HG03442 (cell line): ENCODE measurements at regions not wholly inside any gene's neighbourhood (a gene's known extent, or its start where the extent isn't known, plus 50 kb on each side); places are given as distances from the start of the nearest gene placed in this dataset.

Source experiments
- ATAC-seq: cut with Tn5 transposase; IDR thresholded peaks from one replicate; pipeline ENCODE4 v1.9.1; 2021; ENCODE audit warnings: mild to moderate bottlenecking, moderate library complexity; ENCODE audit not compliant: unreplicated experiment

GRCh38 chr11:130705670-130706421 lies 210.4 kb downstream of the SNX19 start:
- ATAC-seq = no peak

DNA sequence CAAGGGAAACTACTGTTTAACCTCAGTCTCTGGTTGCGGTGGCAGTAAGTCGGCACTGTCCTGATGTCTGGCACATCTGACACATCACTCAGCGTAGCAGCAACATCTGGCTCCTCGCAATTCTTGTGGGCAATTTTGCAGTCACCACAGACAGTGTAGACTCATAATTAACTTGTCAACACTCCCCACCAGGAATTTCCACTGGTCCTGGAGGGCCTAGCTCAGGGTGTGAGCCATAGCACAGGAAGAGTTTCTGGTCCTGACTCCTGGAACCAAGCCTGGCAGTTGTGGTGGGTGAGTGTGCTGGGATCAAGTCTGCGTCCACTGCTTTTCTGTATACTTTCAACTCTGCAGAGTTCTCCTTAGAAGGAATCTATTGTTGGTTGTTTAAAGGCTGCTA lies 209.7 kb downstream of the SNX19 start:
- ATAC-seq = no peak

- no peak for ATAC-seq
Measured at GRCh38 chr11:130707217-130707616, 209.1 kb downstream of the SNX19 start.

DNA sequence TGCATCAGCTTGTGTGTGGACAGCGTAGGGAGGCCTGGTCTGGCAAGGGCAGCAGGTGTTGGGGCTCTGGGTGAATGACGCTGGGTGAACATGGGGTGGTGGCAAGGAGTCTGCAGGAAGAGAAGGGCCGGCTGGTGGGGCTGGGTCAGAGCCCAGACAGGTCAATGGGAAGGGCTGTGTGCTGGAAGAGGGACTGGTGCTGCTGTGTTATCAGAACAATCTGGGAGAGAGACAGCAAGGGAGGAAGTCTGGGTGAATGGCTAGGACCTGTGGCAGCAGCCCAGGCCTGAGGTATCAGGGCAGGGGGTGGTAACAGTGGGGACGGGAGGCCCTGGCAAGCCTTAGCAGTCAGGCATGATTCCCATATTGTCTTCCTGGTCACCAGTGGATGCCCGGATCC lies 206.7 kb downstream of the SNX19 start:
- no peak for ATAC-seq

DNA sequence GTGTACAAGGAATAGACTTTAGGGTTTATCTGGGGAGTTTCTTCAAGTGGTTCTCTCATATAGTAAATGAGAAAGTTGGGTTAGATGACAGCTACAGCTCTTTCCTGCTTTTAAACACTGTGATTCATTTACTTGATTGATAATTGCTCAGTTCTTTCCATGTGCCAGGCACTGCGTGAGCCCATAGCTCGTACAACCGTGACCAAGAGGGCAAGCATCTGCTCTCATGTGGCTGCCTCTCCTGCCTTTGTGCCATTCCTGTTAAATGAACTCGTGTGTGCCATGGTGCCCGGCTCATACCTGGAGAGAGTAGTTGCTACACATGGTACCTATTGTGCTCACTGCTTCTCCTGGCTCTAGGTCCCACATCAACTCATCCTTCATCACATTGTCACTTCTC lies 206.3 kb downstream of the SNX19 start:
- ATAC-seq = no peak

- no peak for ATAC-seq
Measured at GRCh38 chr11:130710497-130711012, 205.7 kb downstream of the SNX19 start.

GRCh38 chr11:130711193-130711592 lies 205.1 kb downstream of the SNX19 start:
- no peak for ATAC-seq

- ATAC-seq = no peak
Measured at GRCh38 chr11:130712480-130712879, 203.8 kb downstream of the SNX19 start.

DNA sequence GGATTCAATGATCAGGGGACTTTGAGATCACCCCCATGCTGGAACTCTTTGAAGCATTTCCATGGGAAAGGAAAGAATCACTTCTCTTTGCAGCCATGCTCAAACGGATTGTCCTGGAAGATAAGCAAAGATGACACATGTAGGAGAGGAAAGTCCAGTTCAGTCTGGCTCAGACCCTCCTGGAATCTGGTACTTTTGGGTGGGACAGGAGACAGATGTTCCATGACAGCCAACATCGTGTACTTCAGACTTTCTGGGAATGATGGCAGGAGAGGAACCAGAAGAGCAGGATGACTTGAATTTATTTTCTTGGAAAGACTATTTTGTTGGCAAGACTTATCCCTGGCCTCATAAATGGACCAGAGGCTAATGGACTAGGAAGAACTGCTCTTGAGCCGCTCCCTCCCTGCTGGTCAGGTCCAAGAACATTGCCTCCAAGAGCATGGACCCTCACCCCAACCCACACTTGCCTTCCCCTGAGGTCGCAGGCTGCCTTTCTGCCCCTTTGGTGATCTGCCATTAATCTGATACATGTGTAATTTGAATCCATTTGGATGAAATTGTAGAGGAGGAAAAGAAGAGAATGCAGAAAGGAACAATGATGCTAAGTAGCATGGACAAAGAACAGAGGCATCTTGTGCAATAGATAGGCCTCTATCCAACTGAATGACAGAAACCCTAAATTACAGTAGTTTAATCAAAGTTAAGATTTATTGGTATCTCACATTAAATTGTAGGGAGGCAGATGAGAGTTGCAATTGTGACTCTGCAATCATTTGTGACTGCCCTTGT lies 201.0 kb downstream of the SNX19 start:
- ATAC-seq = no peak

- ATAC-seq = no peak
Measured at GRCh38 chr11:130715877-130716220, 200.4 kb downstream of the SNX19 start.

GRCh38 chr11:130718120-130718519 lies 198.2 kb downstream of the SNX19 start:
- ATAC-seq = no peak

- ATAC-seq = no peak
Measured at GRCh38 chr11:130719220-130719915, 196.9 kb downstream of the SNX19 start.

GRCh38 chr11:130720232-130721022 lies 195.9 kb downstream of the SNX19 start:
- ATAC-seq = no peak

DNA sequence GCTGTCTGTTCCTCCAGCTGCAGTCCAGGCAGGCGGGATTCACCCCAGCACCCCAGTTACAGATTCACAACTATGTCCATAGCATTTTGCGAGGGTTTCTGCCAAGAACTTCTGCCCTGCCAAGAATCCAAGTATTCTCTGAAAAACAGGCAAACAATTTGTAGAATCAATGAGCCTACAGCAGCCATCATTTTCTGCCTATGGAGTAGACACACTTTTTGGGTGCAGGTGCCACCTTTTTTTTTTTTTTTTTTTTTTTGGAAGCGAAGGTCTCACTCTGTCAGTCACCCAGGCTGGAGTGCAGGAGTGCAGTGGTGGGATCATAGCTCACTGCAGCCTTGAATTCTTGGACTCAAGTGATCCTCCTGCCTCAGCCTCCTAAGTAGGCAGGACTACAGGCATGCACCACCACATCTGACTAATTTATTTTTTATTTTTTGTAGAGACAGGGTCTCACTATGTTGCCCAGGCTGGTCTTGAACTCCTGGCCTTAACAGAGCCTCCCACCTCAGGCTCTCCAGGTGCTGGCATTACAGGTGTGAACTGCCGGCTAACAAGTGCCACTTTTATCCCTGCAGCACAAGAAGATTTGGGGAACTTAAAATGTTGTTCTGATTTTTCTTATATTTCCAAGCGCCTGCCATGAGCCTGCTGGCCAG lies 195.1 kb downstream of the SNX19 start:
- ATAC-seq = no peak

GRCh38 chr11:130721736-130722135 lies 194.5 kb downstream of the SNX19 start:
- no peak for ATAC-seq

GRCh38 chr11:130722401-130722800 lies 193.9 kb downstream of the SNX19 start:
- no peak for ATAC-seq

DNA sequence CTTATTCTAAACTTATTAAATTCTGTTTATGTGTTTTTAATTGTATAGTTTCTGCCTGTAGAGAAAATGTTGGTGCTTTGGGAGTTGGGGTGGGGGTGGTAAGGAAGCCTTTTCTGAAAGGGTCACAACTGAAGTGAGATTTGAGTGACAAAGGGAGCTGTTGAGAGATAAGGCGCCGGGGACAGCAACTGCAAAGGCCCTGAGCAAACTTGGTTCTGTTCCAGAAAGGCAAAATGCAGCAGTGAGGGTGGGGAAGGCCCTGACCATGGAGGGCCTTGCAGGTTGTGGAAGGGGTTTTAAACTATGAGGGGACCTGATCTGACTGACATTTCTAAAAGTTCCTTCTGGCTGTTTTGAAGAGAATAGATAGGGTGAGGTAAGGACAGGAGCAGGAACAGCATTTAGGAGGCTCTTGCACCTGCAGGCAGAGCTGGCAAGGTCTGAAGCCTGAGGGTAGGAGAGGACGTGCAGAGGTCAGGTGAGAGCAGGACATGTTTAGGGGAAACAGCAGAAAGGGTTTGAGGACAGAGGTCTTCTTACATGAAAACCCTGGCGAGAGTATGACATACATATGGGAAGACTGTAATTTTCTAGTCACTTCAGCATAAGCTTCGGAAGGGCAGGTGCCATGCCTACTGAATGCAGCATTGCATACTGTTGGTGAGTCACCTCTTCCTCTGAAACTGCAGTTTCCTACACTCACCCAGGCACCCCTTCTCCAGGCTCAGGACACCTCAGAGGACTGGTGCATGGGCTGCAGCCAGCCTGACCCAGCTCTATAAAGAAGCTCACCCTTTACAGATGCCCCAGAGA lies 190.7 kb downstream of the SNX19 start:
- ATAC-seq = no peak

- ATAC-seq = no peak
Measured at GRCh38 chr11:130726234-130727037, 189.8 kb downstream of the SNX19 start.
